Stimulated activated CD4-positive, alpha-beta T cell treated with anti-CD3 and anti-CD28 coated beads, Interleukin-4, amount 100 ng/mL, for 4 hours (primary cell): ENCODE measurements at regions not wholly inside any gene's neighbourhood (a gene's known extent, or its start where the extent isn't known, plus 50 kb on each side); places are given as distances from the start of the nearest gene placed in this dataset.

Experiments used
- DNase-seq, 2 experiments: peaks; one replicate each; pipeline ENCODE4 v3.0.0-alpha.2; 2020

GRCh38 chr3:34323517-34323916 is 525.1 kb downstream of the PDCD6IP start:
- DNase-seq: no peak

- DNase-seq: no peak
Observed at GRCh38 chr3:34346656-34347055, 548.2 kb downstream of the PDCD6IP start.

- no peak for DNase-seq
Observed at GRCh38 chr3:34351882-34352777, 553.7 kb downstream of the PDCD6IP start.

GRCh38 chr3:34352778-34353331 is 554.4 kb downstream of the PDCD6IP start:
- DNase-seq: no peak

GRCh38 chr3:34357461-34357860 is 559.0 kb downstream of the PDCD6IP start:
- DNase-seq: no peak

- DNase-seq: no peak
Observed at GRCh38 chr3:34359064-34359463, 560.6 kb downstream of the PDCD6IP start.

DNA sequence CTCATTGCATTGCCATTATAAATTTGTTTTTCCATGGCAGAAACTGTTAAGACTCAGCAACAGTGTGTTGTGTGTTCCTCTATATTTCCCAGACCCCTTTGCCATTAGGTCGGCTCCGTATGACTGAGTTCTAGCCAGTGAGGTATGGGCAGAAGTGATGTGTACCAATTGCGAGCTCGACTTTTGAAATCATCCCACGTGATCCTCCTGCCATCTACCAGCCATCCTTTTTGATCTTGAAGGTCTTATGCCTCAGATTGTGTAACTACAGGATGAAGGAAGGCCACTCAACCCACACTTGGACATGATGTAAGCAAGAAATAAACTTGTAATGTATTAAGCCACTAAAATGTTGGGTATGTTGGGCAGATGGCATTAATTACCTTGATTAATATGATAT is 562.3 kb downstream of the PDCD6IP start:
- DNase-seq: no peak

DNA sequence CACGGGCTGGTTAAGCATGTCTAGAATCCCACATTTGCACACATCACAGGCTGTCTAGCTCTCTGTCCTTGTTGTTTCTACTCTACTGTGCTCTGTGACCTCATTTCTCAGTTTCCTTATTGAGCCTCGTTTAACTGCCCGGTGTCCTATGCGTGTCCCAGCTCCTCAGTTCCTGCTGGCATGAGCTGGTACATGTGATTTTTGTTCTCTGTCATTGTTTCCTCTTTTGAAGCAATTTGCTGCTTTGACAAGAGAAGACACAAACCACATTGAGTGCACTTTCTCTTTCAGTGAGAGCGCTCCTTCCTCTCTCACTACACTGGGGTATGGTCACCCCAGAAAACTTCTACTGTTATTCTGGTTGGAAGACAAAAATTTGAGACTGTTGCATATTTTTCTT is 563.5 kb downstream of the PDCD6IP start:
- no peak for DNase-seq

- DNase-seq: no peak
Observed at GRCh38 chr3:34362910-34363309, 564.5 kb downstream of the PDCD6IP start.

DNA sequence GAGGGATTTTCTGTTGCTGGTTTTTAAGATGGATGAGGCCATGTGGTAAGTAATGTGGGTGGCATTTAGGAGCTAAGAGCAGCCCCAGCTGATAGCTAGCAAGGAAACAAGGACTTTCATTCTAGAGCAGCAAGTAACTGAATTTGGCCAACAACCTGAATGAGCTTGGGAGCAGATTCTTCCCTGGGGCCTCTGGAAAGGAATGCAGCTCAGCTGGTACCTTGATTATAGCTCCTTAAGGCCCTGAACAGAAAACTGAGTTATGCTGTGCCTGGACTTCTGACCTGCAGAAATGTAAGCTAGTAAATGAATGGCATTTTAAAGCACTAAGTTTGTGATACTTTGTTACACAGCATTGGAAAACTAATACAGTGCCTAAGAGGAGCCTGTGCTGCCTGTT is 565.5 kb downstream of the PDCD6IP start:
- DNase-seq: no peak

GRCh38 chr3:34364335-34364734 is 565.9 kb downstream of the PDCD6IP start:
- no peak for DNase-seq

GRCh38 chr3:34365231-34365630 is 566.8 kb downstream of the PDCD6IP start:
- DNase-seq: no peak

GRCh38 chr3:34365771-34366170 is 567.3 kb downstream of the PDCD6IP start:
- no peak for DNase-seq

- DNase-seq: no peak
Observed at GRCh38 chr3:34367521-34367920, 569.1 kb downstream of the PDCD6IP start.

DNA sequence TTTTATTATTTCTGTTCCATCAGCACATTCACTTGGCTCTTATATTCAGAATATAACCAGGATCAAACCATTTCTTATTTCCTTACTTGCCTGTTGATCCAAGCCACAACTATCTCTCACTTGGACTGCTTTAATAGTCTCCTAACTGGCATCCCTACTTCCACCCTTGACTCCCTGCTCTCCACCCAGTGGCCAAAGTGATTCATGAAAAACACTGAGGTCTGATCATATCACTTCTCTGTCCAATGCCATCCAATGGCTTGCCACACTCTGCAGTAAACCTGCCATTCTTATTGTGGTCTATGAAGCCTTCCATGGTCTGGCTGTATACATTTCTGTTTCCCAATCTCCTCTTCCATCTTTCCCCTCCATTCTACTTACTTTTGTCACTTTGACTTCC is 576.1 kb downstream of the PDCD6IP start:
- no peak for DNase-seq

DNA sequence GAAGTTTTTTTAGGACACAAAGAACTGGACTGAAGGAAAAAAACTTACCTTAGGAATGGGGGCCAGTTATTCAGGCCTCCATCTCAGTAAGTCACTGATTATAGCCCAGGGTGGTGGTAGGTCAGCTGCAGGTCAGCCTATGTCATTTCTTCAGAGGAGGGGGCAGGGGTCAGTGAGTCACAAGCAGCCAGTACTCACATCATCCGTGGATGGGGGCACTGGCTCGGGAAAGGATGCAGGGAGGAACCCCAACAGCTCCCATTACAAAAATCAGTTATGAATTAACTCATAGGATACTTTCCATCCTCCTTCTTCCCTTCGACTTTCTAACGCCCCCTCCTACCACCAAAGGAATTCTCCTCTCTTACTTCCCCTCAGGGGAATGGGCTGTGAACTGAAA is 578.3 kb downstream of the PDCD6IP start:
- DNase-seq: no peak

GRCh38 chr3:34377961-34378360 is 579.5 kb downstream of the PDCD6IP start:
- DNase-seq: no peak

GRCh38 chr3:34381243-34381642 is 582.8 kb downstream of the PDCD6IP start:
- DNase-seq: no peak

DNA sequence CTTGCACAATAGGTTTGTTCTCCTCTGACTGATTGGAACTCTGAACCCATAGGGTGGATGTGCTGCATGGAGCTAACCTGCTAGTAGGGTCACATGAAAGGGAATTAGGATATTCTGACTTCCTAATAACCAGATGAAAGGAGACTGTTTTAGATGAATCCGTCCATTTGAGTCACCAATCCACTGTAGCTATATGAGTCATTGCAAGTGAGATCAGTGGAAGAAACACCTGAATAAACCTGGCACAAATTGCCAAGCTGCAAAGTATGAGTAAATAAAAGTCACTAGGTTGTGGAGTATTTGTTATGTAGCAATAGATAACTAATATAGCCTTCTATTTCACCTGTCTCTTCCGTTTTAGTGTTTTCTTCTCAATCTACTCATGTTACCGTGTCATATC is 584.4 kb downstream of the PDCD6IP start:
- DNase-seq: no peak

- DNase-seq: no peak
Observed at GRCh38 chr3:34386309-34386708, 587.9 kb downstream of the PDCD6IP start.

DNA sequence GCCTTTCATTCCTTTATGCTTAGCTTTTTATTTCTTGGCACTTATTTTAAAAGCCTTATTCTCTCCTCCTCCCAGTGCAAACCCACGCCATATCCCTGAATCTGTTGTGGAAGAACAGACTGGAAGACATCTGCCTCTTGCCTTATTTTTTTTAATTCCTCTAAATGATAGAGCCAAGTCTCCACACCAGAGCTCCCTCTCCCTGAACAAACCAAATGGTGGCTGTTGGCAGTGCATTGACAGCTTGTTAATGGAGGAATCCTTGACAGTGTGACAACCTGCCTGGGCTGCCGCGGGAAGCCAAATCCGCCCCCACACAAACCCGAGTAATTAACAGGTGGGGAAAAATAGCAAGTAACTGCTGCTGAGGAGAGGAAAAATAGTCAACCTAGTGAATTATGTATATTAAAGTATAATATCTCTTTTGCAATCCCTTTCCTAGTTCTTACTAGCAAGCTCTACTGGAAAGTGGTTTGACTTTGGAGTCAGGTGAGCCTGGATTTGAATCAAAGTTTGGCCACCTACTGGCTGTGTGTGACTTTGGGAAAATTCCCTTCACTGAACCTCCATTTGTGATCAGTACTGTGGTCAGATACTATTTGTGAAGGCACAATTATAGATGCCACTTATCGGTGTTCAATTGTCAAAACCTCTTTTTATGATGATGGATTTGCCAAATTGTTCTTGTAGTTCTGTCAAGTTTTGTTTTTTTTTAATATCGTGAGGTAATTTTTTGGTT is 589.6 kb downstream of the PDCD6IP start:
- DNase-seq: no peak

DNA sequence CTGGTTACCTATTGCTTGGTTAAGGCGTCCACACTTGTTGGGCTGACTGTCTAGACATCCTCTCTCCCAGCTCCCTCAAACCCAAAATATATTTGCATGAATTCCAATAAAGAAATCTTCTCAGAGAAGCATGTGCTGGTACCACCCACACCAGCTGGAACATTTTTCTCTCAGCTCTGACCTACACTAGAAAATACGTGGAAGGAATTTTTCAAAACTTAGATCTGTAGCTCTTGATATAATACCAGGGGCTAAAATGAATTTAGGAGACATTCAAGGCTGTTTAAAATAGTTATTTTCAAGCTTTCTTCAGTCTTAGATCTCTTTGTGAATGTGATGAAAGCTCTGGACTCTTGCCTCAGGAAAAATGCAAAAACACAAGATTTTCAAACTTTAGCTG is 590.4 kb downstream of the PDCD6IP start:
- DNase-seq: no peak

GRCh38 chr3:34394978-34395748 is 596.7 kb downstream of the PDCD6IP start:
- no peak for DNase-seq
